RWPE2 (cell line): ENCODE measurements at regions not wholly inside any gene's neighbourhood (a gene's known extent, or its start where the extent isn't known, plus 50 kb on each side); places are given as distances from the start of the nearest gene placed in this dataset.
"Not testable (repeated sequence)": the region's sequence is repeated elsewhere in the genome, so short reads cannot be mapped to it uniquely, and the experiment has no call there.

Experiments
- ATAC-seq: fragments of 200-7000 bp; cut with Tn5 transposase; 3 replicates; pipeline ENCODE4 v1.9.1; 2021; ENCODE audit warnings: low read depth
- DNase-seq: peaks from one replicate; pipeline ENCODE4 v3.0.0-alpha.2; 2020; ENCODE audit warnings: low spot score
- H3K27ac ChIP-seq: fragments of 450-650 bp; 2 replicates; pipeline ENCODE4 v1.5.1; 2017; ENCODE audit warnings: mild to moderate bottlenecking; ENCODE audit not compliant: poor library complexity, severe bottlenecking
- H3K27me3 ChIP-seq: fragments of 250-450 bp; sonication (Bioruptor Pico); 2 replicates; pipeline ENCODE4 v1.5.1; 2021; ENCODE audit warnings: mild to moderate bottlenecking, moderate library complexity; ENCODE audit not compliant: insufficient read depth, poor library complexity, severe bottlenecking
- H3K36me3 ChIP-seq: fragments of 250-450 bp; sonication (Bioruptor Pico); 2 replicates; pipeline ENCODE4 v1.5.1; 2020; ENCODE audit warnings: low read depth, mild to moderate bottlenecking, moderate library complexity
- H3K4me1 ChIP-seq: fragments of 250-450 bp; sonication (Bioruptor Pico); 2 replicates; pipeline ENCODE4 v1.5.1; 2021; ENCODE audit warnings: mild to moderate bottlenecking, moderate library complexity; ENCODE audit not compliant: insufficient read depth, poor library complexity, severe bottlenecking
- H3K4me3 ChIP-seq: fragments of 250-450 bp; sonication (Bioruptor Pico); 2 replicates; pipeline ENCODE4 v1.5.1; 2021; ENCODE audit warnings: mild to moderate bottlenecking, moderate library complexity; ENCODE audit not compliant: severe bottlenecking
- H3K9me3 ChIP-seq: fragments of 250-450 bp; sonication (Bioruptor Pico); 2 replicates; pipeline ENCODE4 v1.5.1; 2021; ENCODE audit warnings: mild to moderate bottlenecking, moderate library complexity; ENCODE audit not compliant: severe bottlenecking
- TF ChIP-seq, protein P1 (sequence below): fragments of 450-650 bp; IDR thresholded peaks from one replicate; pipeline ENCODE4 v1.5.1; 2017; ENCODE audit warnings: mild to moderate bottlenecking, moderate library complexity; ENCODE audit not compliant: poor library complexity, severe bottlenecking

GRCh38 chr17:27083408-27084185 is 210.3 kb upstream of the WSB1 start:
- H3K36me3 ChIP-seq, result no peaks in the 10 kb centered on the region
- H3K4me1 ChIP-seq, result no peaks in the 10 kb centered on the region
- no peaks in the 10 kb centered on the region for H3K9me3 ChIP-seq
- no peaks in the 10 kb centered on the region for H3K27me3 ChIP-seq
- H3K27ac ChIP-seq, result no peak overlapping the region
- H3K4me3 ChIP-seq, result no peak overlapping the region
- ATAC-seq (no peak), DNase-seq (no peak)
- TF ChIP-seq, protein P1, sequence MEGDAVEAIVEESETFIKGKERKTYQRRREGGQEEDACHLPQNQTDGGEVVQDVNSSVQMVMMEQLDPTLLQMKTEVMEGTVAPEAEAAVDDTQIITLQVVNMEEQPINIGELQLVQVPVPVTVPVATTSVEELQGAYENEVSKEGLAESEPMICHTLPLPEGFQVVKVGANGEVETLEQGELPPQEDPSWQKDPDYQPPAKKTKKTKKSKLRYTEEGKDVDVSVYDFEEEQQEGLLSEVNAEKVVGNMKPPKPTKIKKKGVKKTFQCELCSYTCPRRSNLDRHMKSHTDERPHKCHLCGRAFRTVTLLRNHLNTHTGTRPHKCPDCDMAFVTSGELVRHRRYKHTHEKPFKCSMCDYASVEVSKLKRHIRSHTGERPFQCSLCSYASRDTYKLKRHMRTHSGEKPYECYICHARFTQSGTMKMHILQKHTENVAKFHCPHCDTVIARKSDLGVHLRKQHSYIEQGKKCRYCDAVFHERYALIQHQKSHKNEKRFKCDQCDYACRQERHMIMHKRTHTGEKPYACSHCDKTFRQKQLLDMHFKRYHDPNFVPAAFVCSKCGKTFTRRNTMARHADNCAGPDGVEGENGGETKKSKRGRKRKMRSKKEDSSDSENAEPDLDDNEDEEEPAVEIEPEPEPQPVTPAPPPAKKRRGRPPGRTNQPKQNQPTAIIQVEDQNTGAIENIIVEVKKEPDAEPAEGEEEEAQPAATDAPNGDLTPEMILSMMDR, result no peak

DNA sequence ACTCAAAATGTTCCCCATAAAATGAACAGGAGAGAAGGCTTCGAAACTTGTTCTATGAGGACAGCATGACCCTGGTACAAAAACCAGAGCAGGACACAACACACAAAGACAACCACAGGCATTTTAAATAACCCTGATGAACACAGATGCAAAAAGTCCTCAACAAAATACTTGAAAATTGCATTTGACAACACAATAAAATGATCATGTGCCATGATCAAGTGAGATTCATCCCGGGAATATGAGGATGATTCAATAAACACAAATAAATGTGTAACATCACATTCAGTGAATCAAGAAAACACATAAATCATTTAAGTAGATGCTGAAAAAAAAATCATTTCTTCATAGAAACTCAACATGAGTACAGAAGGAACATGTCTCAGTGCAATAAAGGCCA is 208.4 kb upstream of the WSB1 start:
- H3K4me3 ChIP-seq, result no peak overlapping the region
- H3K9me3 ChIP-seq, result no peaks in the 10 kb centered on the region
- TF ChIP-seq, protein P1, result no peak
- ATAC-seq (no peak), DNase-seq (no peak)
- H3K36me3 ChIP-seq, result no peaks in the 10 kb centered on the region
- no peak overlapping the region for H3K27ac ChIP-seq
- no peaks in the 10 kb centered on the region for H3K27me3 ChIP-seq
- H3K4me1 ChIP-seq, result no peaks in the 10 kb centered on the region

- no peak for DNase-seq
- ATAC-seq, result no peak
Measured at GRCh38 chr17:27086526-27086925, 207.4 kb upstream of the WSB1 start.

GRCh38 chr17:27087935-27088766 is 205.8 kb upstream of the WSB1 start:
- no peaks in the 10 kb centered on the region for H3K36me3 ChIP-seq
- H3K4me1 ChIP-seq, result no peaks in the 10 kb centered on the region
- no peaks in the 10 kb centered on the region for H3K9me3 ChIP-seq
- no peak overlapping the region for H3K27ac ChIP-seq
- no peak overlapping the region for H3K4me3 ChIP-seq
- DNase-seq (no peak), ATAC-seq (no peak)
- H3K27me3 ChIP-seq, result no peaks in the 10 kb centered on the region
- TF ChIP-seq, protein P1, result no peak

More at GRCh38 chr17:27086526-27086925, 207.4 kb upstream of the WSB1 start:
- TF ChIP-seq, protein P1, result no peak
- Histone ChIP-seq H3K9me3 (no peaks in the 10 kb centered on the region), H3K36me3 (no peaks in the 10 kb centered on the region), H3K4me3 (no peak overlapping the region), H3K27me3 (no peaks in the 10 kb centered on the region), H3K4me1 (no peaks in the 10 kb centered on the region), H3K27ac (no peak overlapping the region)

DNA sequence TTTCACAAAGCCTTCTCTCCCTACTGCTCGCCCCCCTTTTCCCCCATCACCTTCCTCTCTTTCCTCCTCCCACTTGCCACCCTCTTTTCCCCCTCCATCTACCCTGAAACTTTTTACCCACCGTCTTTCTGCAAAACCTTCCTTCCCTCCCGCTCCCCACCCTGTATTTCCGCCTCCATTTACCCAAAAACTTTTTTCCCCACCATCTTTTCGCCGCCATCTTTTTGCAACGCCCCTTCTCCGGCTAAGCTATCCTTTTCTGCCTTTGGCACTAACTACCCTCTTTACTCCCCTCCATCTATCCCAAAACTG is 205.2 kb upstream of the WSB1 start:
- Histone ChIP-seq H3K27ac (no peak overlapping the region), H3K4me1 (no peaks in the 10 kb centered on the region), H3K27me3 (no peaks in the 10 kb centered on the region), H3K36me3 (no peaks in the 10 kb centered on the region), H3K9me3 (no peaks in the 10 kb centered on the region), H3K4me3 (no peak overlapping the region)
- ATAC-seq (no peak), DNase-seq (no peak)
- TF ChIP-seq, protein P1, result no peak

- not testable (repeated sequence) for ATAC-seq, H3K36me3 ChIP-seq, H3K4me3 ChIP-seq, H3K4me1 ChIP-seq, H3K27ac ChIP-seq, H3K9me3 ChIP-seq, H3K27me3 ChIP-seq, DNase-seq
Measured at GRCh38 chr17:27089079-27089928, 204.6 kb upstream of the WSB1 start.
